ENCODE measurements at regions not wholly inside any gene's neighbourhood (a gene's known extent, or its start where the extent isn't known, plus 50 kb on each side); places are given as distances from the start of the nearest gene placed in this dataset.

DNA sequence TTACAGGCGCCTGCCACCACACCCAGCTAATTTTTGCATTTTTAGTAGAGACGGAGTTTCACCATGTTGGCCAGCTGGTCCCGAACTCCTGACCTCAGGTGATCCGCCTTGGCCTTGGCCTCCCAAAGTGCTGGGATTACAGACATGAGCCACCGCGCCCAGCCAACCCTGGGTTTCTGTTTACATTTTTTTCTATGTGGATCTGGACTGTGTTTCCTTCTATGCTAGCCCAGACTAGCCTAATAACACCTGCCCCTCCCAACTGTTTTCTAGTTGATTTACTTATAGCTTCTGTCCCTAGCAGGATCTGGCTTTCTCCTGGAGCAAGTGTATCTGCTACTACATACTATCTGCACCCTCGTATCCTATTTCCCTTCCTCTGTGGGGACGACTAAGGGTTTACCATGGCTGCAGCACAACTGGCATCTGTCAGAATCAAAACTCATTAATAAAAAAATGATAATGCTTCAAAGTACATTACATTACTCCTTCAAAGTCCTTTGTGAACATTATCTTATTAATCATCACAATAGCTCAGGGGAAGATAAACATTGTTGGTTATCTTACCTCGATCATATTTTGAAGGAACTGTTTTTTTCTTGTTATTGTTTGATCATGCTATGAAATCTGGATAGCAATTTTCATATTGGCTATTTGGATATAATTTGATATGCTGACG lies 228.3 kb downstream of the KLF5 start:
- Mint-ChIP-seq H3K9me3 (ENCODE audit: unreplicated experiment) (no peaks in the 10 kb centered on the region), H3K36me3 (ENCODE audit: low read depth, unreplicated experiment) (no peaks in the 10 kb centered on the region)
- TF ChIP-seq CTCF (IDR thresholded peaks at IDR 0.05; ENCODE audit: unreplicated experiment): no peak

GRCh38 chr13:73286177-73286576 lies 227.4 kb downstream of the KLF5 start:
- Mint-ChIP-seq H3K36me3 (ENCODE audit: low read depth, unreplicated experiment) (no peaks in the 10 kb centered on the region), H3K4me1 (ENCODE audit: unreplicated experiment) (peaks cover 13% of the 10 kb centered on the region), H3K27me3 (ENCODE audit: unreplicated experiment) (peaks cover 2% of the 10 kb centered on the region), H3K9me3 (ENCODE audit: unreplicated experiment) (no peaks in the 10 kb centered on the region), H3K27ac (ENCODE audit: unreplicated experiment) (no peak overlapping the region), H3K4me3 (ENCODE audit: unreplicated experiment) (no peak overlapping the region)
- TF ChIP-seq CTCF (IDR thresholded peaks at IDR 0.05; ENCODE audit: unreplicated experiment): no peak
- DNase-seq (ENCODE audit: low spot score): no peak

More for the DNA sequence above, 228.3 kb downstream of the KLF5 start:
- H3K27ac Mint-ChIP-seq (ENCODE audit: unreplicated experiment): no peak overlapping the region
- no peak overlapping the region for H3K4me3 Mint-ChIP-seq (ENCODE audit: unreplicated experiment)
- no peak for DNase-seq (ENCODE audit: low spot score)
- peaks cover 2% of the 10 kb centered on the region for H3K27me3 Mint-ChIP-seq (ENCODE audit: unreplicated experiment)
- peaks cover 13% of the 10 kb centered on the region for H3K4me1 Mint-ChIP-seq (ENCODE audit: unreplicated experiment)

DNA sequence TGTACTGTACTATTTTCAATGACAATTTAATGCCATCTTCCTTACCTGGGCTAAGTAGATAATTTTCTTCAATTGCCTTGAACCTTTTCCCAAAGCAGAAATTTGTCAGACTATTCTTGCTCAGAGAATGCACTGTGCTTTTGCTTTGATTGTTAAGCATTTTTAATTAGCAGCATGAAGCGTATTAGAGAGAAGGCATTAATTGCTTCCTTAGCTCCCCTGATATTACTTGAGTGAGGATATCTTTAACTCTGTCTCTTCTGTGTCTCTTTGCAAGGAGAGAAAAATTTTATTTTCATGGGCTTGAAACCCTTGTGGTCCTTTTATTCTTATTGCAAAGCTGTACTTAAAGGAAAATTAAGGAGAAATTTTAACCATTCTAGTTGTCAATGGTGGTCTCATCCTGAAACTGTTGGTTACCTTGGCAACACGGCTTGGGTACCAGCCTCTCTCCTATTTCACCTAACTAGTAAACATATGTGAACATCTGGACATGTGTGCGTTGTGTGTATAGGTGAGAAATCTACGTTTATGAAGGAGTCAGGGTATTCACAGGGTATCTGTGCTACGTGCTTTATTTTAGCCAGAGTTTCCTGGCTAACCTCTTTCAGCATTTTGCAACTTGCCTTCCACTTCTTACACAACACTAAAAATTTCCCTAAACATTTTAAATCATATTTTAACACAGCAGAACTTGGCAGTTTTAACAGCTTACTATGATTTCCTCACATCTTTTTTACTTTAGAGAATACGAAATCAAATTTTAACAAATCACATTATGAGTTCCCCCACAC lies 225.5 kb downstream of the KLF5 start:
- H3K9me3 Mint-ChIP-seq (ENCODE audit: unreplicated experiment): no peaks in the 10 kb centered on the region
- H3K4me1 Mint-ChIP-seq (ENCODE audit: unreplicated experiment): peaks cover 13% of the 10 kb centered on the region
- peaks cover 2% of the 10 kb centered on the region for H3K27me3 Mint-ChIP-seq (ENCODE audit: unreplicated experiment)
- H3K36me3 Mint-ChIP-seq (ENCODE audit: low read depth, unreplicated experiment): no peaks in the 10 kb centered on the region
- no peak overlapping the region for H3K27ac Mint-ChIP-seq (ENCODE audit: unreplicated experiment)
- no peak for TF ChIP-seq CTCF (IDR thresholded peaks at IDR 0.05; ENCODE audit: unreplicated experiment)
- H3K4me3 Mint-ChIP-seq (ENCODE audit: unreplicated experiment): no peak overlapping the region
- DNase-seq (ENCODE audit: low spot score): no peak

DNA sequence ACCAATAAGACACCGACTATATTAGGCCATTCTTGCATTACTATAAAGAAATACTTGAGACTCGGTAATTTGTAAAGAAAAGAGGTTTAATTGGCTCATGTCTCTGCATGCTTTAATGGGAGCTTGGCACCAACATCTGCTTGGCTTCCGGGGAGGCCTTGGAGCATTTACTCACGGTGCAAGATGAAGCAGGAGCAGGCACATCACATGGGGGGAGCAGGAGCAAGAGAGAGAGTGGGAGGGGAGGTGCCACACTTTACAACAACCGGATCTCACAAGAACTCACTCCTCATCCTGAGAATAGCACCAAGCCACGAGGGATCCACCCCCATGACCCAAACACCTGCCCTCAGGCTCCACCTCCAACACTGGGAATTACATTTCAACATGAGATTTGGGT lies 224.8 kb downstream of the KLF5 start:
- H3K36me3 Mint-ChIP-seq (ENCODE audit: low read depth, unreplicated experiment): no peaks in the 10 kb centered on the region
- no peak for TF ChIP-seq CTCF (IDR thresholded peaks at IDR 0.05; ENCODE audit: unreplicated experiment)
- H3K27me3 Mint-ChIP-seq (ENCODE audit: unreplicated experiment): peaks cover under 1% of the 10 kb centered on the region
- H3K9me3 Mint-ChIP-seq (ENCODE audit: unreplicated experiment): no peaks in the 10 kb centered on the region
- no peak for DNase-seq (ENCODE audit: low spot score)
- no peak overlapping the region for H3K27ac Mint-ChIP-seq (ENCODE audit: unreplicated experiment)
- peaks cover 12% of the 10 kb centered on the region for H3K4me1 Mint-ChIP-seq (ENCODE audit: unreplicated experiment)
- H3K4me3 Mint-ChIP-seq (ENCODE audit: unreplicated experiment): no peak overlapping the region

DNA sequence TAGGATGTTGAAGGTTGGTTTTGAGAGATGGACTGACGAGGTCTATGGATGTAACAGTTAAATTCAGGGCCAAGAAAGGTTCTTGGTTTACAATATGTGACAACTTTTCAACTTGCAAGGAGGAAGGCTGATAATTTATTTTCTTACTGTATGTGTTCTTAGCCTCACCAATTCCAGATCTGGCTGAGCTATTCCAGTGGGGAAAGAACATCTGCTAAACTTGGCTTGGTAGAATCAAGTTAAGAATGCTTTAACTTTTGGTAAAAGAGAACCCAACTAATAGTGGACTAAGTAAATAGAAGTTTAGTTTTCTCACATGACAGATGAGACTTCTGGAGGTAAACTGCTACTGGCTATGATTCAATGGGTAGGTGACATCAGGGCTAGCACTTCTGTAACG lies 222.9 kb downstream of the KLF5 start:
- Mint-ChIP-seq H3K27me3 (ENCODE audit: unreplicated experiment) (no peaks in the 10 kb centered on the region), H3K27ac (ENCODE audit: unreplicated experiment) (no peak overlapping the region), H3K9me3 (ENCODE audit: unreplicated experiment) (no peaks in the 10 kb centered on the region), H3K36me3 (ENCODE audit: low read depth, unreplicated experiment) (no peaks in the 10 kb centered on the region), H3K4me3 (ENCODE audit: unreplicated experiment) (no peak overlapping the region), H3K4me1 (ENCODE audit: unreplicated experiment) (no peaks in the 10 kb centered on the region)
- TF ChIP-seq CTCF (IDR thresholded peaks at IDR 0.05; ENCODE audit: unreplicated experiment): no peak
- DNase-seq (ENCODE audit: low spot score): no peak

Measured in endothelial cell (in vitro differentiated cells).